Left ventricle myocardium inferior (tissue), 1 donor: ENCODE measurements at regions not wholly inside any gene's neighbourhood (a gene's known extent, or its start where the extent isn't known, plus 50 kb on each side); places are given as distances from the start of the nearest gene placed in this dataset.

Experiments
- DNase-seq: peaks from one replicate; pipeline ENCODE4 v3.0.0-alpha.2; 2020
- H3K27ac ChIP-seq: fragments of 200-600 bp; replicated peaks from 2 replicates; pipeline ENCODE4 v1.8.0; 2021
- H3K27me3 ChIP-seq: fragments of 200-600 bp; 2 replicates; pipeline ENCODE4 v1.8.0; 2021; ENCODE audit warnings: low read depth
- H3K36me3 ChIP-seq: fragments of 200-600 bp; 2 replicates; pipeline ENCODE4 v1.8.0; 2021
- H3K4me1 ChIP-seq: fragments of 200-600 bp; 2 replicates; pipeline ENCODE4 v1.8.0; 2021
- H3K4me3 ChIP-seq: fragments of 200-600 bp; 2 replicates; pipeline ENCODE4 v1.8.0; 2021; ENCODE audit warnings: mild to moderate bottlenecking, moderate library complexity
- H3K9me3 ChIP-seq: fragments of 200-600 bp; replicated peaks from 2 replicates; pipeline ENCODE4 v1.8.0; 2021
- intact Hi-C: fragments of 100-400 bp; cut with micrococcal nuclease; formaldehyde crosslinking; loops from one replicate; pipeline ENCODE4 v1.11.0; 2022
- TF ChIP-seq, protein P1 (sequence below): fragments of 200-600 bp; IDR thresholded peaks from 2 replicates; pipeline ENCODE4 v1.8.0; 2021; ENCODE audit warnings: antibody characterized with exemption, mild to moderate bottlenecking, borderline replicate concordance
- donor health status: DM: no; HTN: yes; CAD: no; lungs with severe emphysema.

DNA sequence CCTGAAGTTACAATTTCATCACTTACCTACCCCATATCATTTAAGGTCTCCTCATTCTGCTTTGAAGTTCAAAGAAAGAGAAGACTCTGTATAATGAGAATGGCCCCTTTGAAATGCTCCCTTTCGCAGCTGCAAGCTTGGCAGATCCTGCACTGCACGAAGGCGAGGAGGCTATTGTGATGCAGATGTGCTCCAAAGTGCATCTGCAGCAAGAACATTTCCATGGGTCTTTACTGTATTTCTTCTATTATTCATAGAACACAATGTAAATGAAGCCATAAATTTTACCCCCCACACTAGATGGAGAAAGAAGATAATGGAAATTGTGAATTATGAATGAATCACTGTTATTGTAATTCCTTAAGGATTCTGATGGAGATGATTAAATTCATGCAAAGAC, 178.7 kb downstream of the CHD9NB start:
- Histone ChIP-seq H3K27me3 (no peaks in the 10 kb centered on the region), H3K9me3 (no peaks in the 10 kb centered on the region), H3K27ac (no peak overlapping the region), H3K4me3 (no peak overlapping the region), H3K36me3 (no peaks in the 10 kb centered on the region), H3K4me1 (no peaks in the 10 kb centered on the region)
- TF ChIP-seq, protein P1, sequence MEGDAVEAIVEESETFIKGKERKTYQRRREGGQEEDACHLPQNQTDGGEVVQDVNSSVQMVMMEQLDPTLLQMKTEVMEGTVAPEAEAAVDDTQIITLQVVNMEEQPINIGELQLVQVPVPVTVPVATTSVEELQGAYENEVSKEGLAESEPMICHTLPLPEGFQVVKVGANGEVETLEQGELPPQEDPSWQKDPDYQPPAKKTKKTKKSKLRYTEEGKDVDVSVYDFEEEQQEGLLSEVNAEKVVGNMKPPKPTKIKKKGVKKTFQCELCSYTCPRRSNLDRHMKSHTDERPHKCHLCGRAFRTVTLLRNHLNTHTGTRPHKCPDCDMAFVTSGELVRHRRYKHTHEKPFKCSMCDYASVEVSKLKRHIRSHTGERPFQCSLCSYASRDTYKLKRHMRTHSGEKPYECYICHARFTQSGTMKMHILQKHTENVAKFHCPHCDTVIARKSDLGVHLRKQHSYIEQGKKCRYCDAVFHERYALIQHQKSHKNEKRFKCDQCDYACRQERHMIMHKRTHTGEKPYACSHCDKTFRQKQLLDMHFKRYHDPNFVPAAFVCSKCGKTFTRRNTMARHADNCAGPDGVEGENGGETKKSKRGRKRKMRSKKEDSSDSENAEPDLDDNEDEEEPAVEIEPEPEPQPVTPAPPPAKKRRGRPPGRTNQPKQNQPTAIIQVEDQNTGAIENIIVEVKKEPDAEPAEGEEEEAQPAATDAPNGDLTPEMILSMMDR, result no peak
- no peak for DNase-seq
- intact Hi-C loops, result no loop called here

DNA sequence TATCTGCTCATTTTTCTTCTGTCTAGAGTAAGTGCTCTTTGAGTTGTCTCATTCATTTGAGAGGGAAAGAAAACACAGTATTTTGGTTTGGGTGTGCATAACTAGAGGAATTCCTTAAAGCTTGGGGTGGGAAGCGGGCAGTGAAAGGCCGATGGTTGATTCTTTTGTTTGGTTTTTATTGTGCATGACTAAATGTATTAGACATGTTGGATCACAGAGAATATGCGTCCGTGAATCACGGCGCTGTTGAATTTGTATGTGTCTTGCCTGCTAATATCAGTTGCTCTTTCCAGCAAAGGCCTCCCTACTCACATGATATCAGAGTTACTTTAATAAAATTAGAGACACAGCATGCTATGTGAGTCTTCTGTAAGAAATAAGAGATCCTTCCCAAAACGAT, 180.0 kb downstream of the CHD9NB start:
- no peak for DNase-seq
- TF ChIP-seq, protein P1, result no peak
- Histone ChIP-seq H3K36me3 (no peaks in the 10 kb centered on the region), H3K4me1 (no peaks in the 10 kb centered on the region), H3K27ac (no peak overlapping the region), H3K4me3 (no peak overlapping the region), H3K9me3 (no peaks in the 10 kb centered on the region), H3K27me3 (no peaks in the 10 kb centered on the region)
- intact Hi-C loops, result no loop called here

DNA sequence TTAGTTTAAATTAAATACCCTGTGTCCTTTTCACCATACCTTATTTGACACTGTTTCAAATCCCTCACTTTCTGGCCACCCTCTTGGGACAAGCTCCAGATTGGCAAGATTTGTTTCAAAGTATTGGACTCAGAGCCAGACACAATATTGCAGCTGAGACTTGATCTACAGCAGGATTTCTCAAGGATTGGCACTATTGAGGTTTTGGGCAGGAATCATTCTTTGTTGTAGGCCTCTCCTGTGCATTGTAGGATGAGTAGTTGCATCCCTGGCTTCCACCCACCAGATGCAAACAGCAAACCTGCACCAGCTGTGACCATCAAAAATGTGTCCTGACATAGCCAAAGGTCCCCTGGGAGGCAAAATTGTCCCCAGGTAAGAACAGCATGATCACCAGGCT, 181.2 kb downstream of the CHD9NB start:
- no peaks in the 10 kb centered on the region for H3K4me1 ChIP-seq
- no peaks in the 10 kb centered on the region for H3K27me3 ChIP-seq
- no peak for DNase-seq
- intact Hi-C loops, result no loop called here
- H3K9me3 ChIP-seq, result no peaks in the 10 kb centered on the region
- no peak overlapping the region for H3K4me3 ChIP-seq
- TF ChIP-seq, protein P1, result no peak
- no peak overlapping the region for H3K27ac ChIP-seq
- no peaks in the 10 kb centered on the region for H3K36me3 ChIP-seq

DNA sequence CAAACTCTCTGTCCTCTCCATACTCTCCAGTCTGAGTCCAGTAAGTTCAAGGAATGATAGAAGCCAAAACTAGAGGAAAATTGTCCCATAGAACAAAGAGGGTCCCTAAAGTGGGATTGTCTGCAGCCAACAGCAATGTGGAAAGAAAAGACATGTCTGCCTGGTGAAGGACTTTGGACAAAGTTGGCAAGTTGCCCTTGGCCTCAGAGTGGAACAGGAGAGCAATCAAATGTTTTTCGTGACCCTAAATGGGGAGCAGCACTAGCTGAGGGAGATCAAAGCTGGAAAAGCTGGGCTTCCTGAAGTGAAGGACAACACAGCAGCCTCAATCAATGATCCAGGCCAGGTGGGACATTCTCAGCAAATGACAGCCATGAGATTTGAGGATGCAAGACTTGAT, 183.5 kb downstream of the CHD9NB start:
- H3K4me1 ChIP-seq, result no peaks in the 10 kb centered on the region
- H3K9me3 ChIP-seq, result peaks cover 10% of the 10 kb centered on the region
- DNase-seq, result no peak
- H3K27me3 ChIP-seq, result no peaks in the 10 kb centered on the region
- TF ChIP-seq, protein P1, result no peak
- H3K4me3 ChIP-seq, result no peak overlapping the region
- intact Hi-C loops, result no loop called here
- no peak overlapping the region for H3K27ac ChIP-seq
- H3K36me3 ChIP-seq, result no peaks in the 10 kb centered on the region

DNA sequence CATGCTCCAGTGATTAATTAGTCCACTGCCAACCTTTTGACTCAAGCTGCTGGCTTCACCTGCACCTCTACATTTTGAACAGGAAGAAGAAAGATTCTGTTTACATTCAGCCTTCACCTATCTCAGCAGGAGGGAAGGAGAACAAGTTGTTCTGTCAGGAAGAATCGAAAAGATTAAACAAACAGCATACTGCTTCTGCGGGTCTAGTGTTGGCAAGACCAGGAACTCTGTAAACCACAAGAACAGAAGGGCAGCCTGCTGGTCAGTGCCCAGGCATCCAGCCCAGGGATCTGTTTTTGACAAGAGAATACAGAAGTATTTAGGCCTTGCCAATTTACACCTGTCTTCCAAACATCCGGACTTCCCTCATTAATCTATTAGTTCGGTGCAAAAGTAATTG, 189.7 kb downstream of the CHD9NB start:
- no peak for DNase-seq
- TF ChIP-seq, protein P1, result no peak
- Histone ChIP-seq H3K36me3 (no peaks in the 10 kb centered on the region), H3K27ac (no peak overlapping the region), H3K9me3 (peaks cover 10% of the 10 kb centered on the region), H3K27me3 (no peaks in the 10 kb centered on the region), H3K4me1 (no peaks in the 10 kb centered on the region), H3K4me3 (no peak overlapping the region)
- intact Hi-C loops, result no loop called here

DNA sequence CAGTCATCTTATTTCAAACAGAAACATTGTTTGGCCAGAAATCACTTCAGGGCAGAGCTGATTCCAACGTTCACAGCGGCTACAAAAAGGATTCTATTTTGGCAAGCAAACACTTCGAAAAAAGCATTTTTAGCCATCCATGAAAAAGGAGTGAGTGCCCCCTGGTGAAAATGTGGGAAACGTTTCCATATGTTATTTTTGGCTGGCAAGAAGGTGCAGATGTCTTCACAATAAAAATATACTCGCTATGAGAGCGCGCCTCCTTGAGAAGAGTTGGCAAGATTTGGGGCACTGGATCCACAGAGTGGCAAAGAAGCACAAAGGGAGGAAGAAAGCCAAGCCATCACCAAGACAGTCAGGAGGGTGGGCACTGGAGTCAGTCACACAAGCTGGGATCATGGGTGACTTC, 191.1 kb downstream of the CHD9NB start:
- Histone ChIP-seq H3K36me3 (no peaks in the 10 kb centered on the region), H3K27ac (no peak overlapping the region), H3K4me1 (no peaks in the 10 kb centered on the region), H3K4me3 (no peak overlapping the region), H3K9me3 (peaks cover 10% of the 10 kb centered on the region), H3K27me3 (no peaks in the 10 kb centered on the region)
- no peak for DNase-seq
- intact Hi-C loops, result no loop called here
- TF ChIP-seq, protein P1, result no peak
